Small intestine (tissue), 7 donors: ENCODE measurements at regions not wholly inside any gene's neighbourhood (a gene's known extent, or its start where the extent isn't known, plus 50 kb on each side); places are given as distances from the start of the nearest gene placed in this dataset.
A peak's percentile ranks its signal among the peaks of the same experiment; 100 is the strongest.

ENCODE experiments used
- DNase-seq, 2 donors: peaks; one replicate each; pipeline versions ENCODE4 v3.0.0 to v3.0.0-alpha.2; 2013
- FAIRE-seq: peaks from 2 replicates; lab custom pipeline; 2012; peaks lifted over from hg19 to GRCh38; lab: Jason Lieb, UNC
- H3K27ac ChIP-seq, 3 donors: one replicate each; pipeline ENCODE4 v1.5.1; 2013; ENCODE audit warnings: low read length in 2 of 3, mild to moderate bottlenecking in 2 of 3, control low read depth in 1 of 3, inconsistent platforms in 1 of 3, low read depth in 1 of 3, moderate library complexity in 1 of 3
- H3K27me3 ChIP-seq, 3 donors: one replicate each; pipeline ENCODE4 v1.6.1; 2013; ENCODE audit warnings: low read length in 3 of 3, inconsistent platforms in 1 of 3; ENCODE audit not compliant: control insufficient read depth in 3 of 3, insufficient read depth in 3 of 3
- H3K36me3 ChIP-seq, 3 donors: one replicate each; pipeline ENCODE4 v1.6.1; 2013; ENCODE audit warnings: low read length in 3 of 3, inconsistent platforms in 1 of 3, low read depth in 1 of 3, mild to moderate bottlenecking in 1 of 3, moderate library complexity in 1 of 3; ENCODE audit not compliant: control insufficient read depth in 3 of 3, insufficient read depth in 2 of 3
- H3K4me1 ChIP-seq, 3 donors: one replicate each; pipeline ENCODE4 v1.6.1; 2013; ENCODE audit warnings: low read length in 2 of 3, inconsistent platforms in 1 of 3, low read depth in 1 of 3, mild to moderate bottlenecking in 1 of 3, moderate library complexity in 1 of 3; ENCODE audit not compliant: control insufficient read depth in 3 of 3, insufficient read depth in 2 of 3
- H3K4me3 ChIP-seq, 3 donors: one replicate each; pipeline ENCODE4 v1.5.1; 2013; ENCODE audit warnings: low read length in 3 of 3, control low read depth in 1 of 3, inconsistent platforms in 1 of 3, low read depth in 1 of 3, mild to moderate bottlenecking in 1 of 3, moderate library complexity in 1 of 3
- H3K9me3 ChIP-seq, 2 donors: one replicate each; pipeline ENCODE4 v1.6.1; 2013; ENCODE audit warnings: low read depth in 1 of 2, low read length in 1 of 2; ENCODE audit not compliant: control insufficient read depth in 2 of 2, insufficient read depth in 1 of 2
- WGBS, 3 donors: extraction: QIAGEN DNeasy Blood & Tissue Kit; methylation state at CpG; one replicate each; pipeline ENCODE4 v1.1.7; 2013; 5-methylcytosine and 5-hydroxymethylcytosine counted together
- donor health status: healthy with polysubstance abuse.
- donor health status: control.
- donor health status: control.
- donor health status: Bipolar disorder and iron deficiency.
- donor health status: healthy.

GRCh38 chr2:9076755-9077154 is 73.3 kb upstream of the MBOAT2 start:
- DNase-seq = no peak
- Histone ChIP-seq H3K9me3 (peaks cover 0 to 3% of the 10 kb centered on the region in 2 donors), H3K4me3 (no peak overlapping the region), H3K27me3 (no peaks in the 10 kb centered on the region), H3K36me3 (no peaks in the 10 kb centered on the region), H3K4me1 (no peaks in the 10 kb centered on the region), H3K27ac (no peak overlapping the region)
- no peak for FAIRE-seq
- 92 to 96% (median 95%) methylated on average over 6 of the region's 6 CpGs for WGBS, 3 donors

- Histone ChIP-seq H3K36me3 (no peaks in the 10 kb centered on the region), H3K4me3 (no peak overlapping the region), H3K9me3 (no peaks in the 10 kb centered on the region), H3K27ac (no peak overlapping the region), H3K4me1 (no peaks in the 10 kb centered on the region), H3K27me3 (no peaks in the 10 kb centered on the region)
- DNase-seq = no peak
- FAIRE-seq = no peak
- 69 to 94% (median 82%) methylated on average over 1 of the region's 1 CpG for WGBS, 3 donors
Measured at GRCh38 chr2:9076210-9076609, 72.7 kb upstream of the MBOAT2 start.

- no peaks in the 10 kb centered on the region for H3K4me1 ChIP-seq
- WGBS, 3 donors = 73 to 80% (median 78%) methylated on average over 6 of the region's 6 CpGs
- no peaks in the 10 kb centered on the region for H3K36me3 ChIP-seq
- FAIRE-seq (no peak), DNase-seq (no peak)
- H3K4me3 ChIP-seq = no peak overlapping the region
- H3K9me3 ChIP-seq = no peaks in the 10 kb centered on the region
- H3K27me3 ChIP-seq = no peaks in the 10 kb centered on the region
- no peak overlapping the region for H3K27ac ChIP-seq
Measured at GRCh38 chr2:9074930-9075329, 71.4 kb upstream of the MBOAT2 start.

- Histone ChIP-seq H3K9me3 (peaks cover 0 to 4% of the 10 kb centered on the region in 2 donors), H3K4me3 (no peak overlapping the region), H3K4me1 (no peaks in the 10 kb centered on the region), H3K36me3 (no peaks in the 10 kb centered on the region), H3K27ac (no peak overlapping the region), H3K27me3 (peaks cover 0 to 4% (median 0%) of the 10 kb centered on the region in 3 donors)
- no peak for FAIRE-seq
- no peak for DNase-seq
- 83 to 88% (median 86%) methylated on average over 6 of the region's 6 CpGs for WGBS, 3 donors
Measured at GRCh38 chr2:9071584-9072124, 68.2 kb upstream of the MBOAT2 start.

- Histone ChIP-seq H3K27ac (no peak overlapping the region), H3K4me1 (no peaks in the 10 kb centered on the region), H3K27me3 (peaks cover 0 to 4% (median 0%) of the 10 kb centered on the region in 3 donors), H3K9me3 (peaks cover 0 to 8% of the 10 kb centered on the region in 2 donors), H3K36me3 (no peaks in the 10 kb centered on the region), H3K4me3 (no peak overlapping the region)
- DNase-seq = peak; percentile 60 to 92
- 24 to 64% (median 38%) methylated on average over 5 of the region's 5 CpGs for WGBS, 3 donors
- no peak for FAIRE-seq
Measured at GRCh38 chr2:9071032-9071431, 67.5 kb upstream of the MBOAT2 start.

- no peaks in the 10 kb centered on the region for H3K4me1 ChIP-seq
- FAIRE-seq (no peak), DNase-seq (no peak)
- H3K9me3 ChIP-seq = peaks cover 0 to 8% of the 10 kb centered on the region in 2 donors
- 70 to 84% (median 80%) methylated on average over 2 of the region's 2 CpGs for WGBS, 3 donors
- H3K36me3 ChIP-seq = no peaks in the 10 kb centered on the region
- H3K27me3 ChIP-seq = peaks cover 0 to 4% (median 0%) of the 10 kb centered on the region in 3 donors
- H3K27ac ChIP-seq = no peak overlapping the region
- no peak overlapping the region for H3K4me3 ChIP-seq
Measured at GRCh38 chr2:9069543-9069942, 66.1 kb upstream of the MBOAT2 start.

GRCh38 chr2:9065901-9066300 is 62.4 kb upstream of the MBOAT2 start:
- 79 to 85% (median 85%) methylated on average over 1 of the region's 1 CpG for WGBS, 3 donors

GRCh38 chr2:9063023-9063606 is 59.6 kb upstream of the MBOAT2 start:
- no peak overlapping the region for H3K27ac ChIP-seq
- H3K27me3 ChIP-seq = peaks cover 0 to 4% (median 0%) of the 10 kb centered on the region in 3 donors
- FAIRE-seq (no peak), DNase-seq (no peak)
- no peaks in the 10 kb centered on the region for H3K36me3 ChIP-seq
- no peak overlapping the region for H3K4me3 ChIP-seq
- peaks cover 0 to 11% of the 10 kb centered on the region in 2 donors for H3K9me3 ChIP-seq
- no peaks in the 10 kb centered on the region for H3K4me1 ChIP-seq
- WGBS, 3 donors = 54 to 72% (median 63%) methylated on average over 2 of the region's 2 CpGs

More at GRCh38 chr2:9065901-9066300, 62.4 kb upstream of the MBOAT2 start:
- Histone ChIP-seq H3K9me3 (peaks cover 0 to 8% of the 10 kb centered on the region in 2 donors), H3K4me1 (no peaks in the 10 kb centered on the region), H3K27me3 (peaks cover 0 to 4% (median 0%) of the 10 kb centered on the region in 3 donors), H3K4me3 (no peak overlapping the region), H3K27ac (no peak overlapping the region), H3K36me3 (no peaks in the 10 kb centered on the region)
- FAIRE-seq (peak; percentile 51), DNase-seq (no peak)
